Esophagus squamous epithelium (tissue), 5 donors: ENCODE measurements at regions not wholly inside any gene's neighbourhood (a gene's known extent, or its start where the extent isn't known, plus 50 kb on each side); places are given as distances from the start of the nearest gene placed in this dataset.

Experiments
- DNase-seq: peaks from one replicate; lab custom pipeline; 2025; lab: John Stamatoyannopoulos, UW
- H3K27ac ChIP-seq, 4 donors: fragments of 200-600 bp; sonication (generic); one replicate each; pipeline ENCODE4 v1.5.1; 2016 to 2019; ENCODE audit warnings: mild to moderate bottlenecking in 1 of 4
- H3K27me3 ChIP-seq, 4 donors: fragments of 200-600 bp; sonication (generic); 1 replicate in 3 of 4; 2 replicates in 1 of 4; pipeline versions ENCODE4 v1.5.1 to v1.6.0; 2017 to 2021; ENCODE audit warnings: antibody characterized with exemption in 1 of 4
- H3K36me3 ChIP-seq, 3 donors: fragments of 200-600 bp; sonication (generic); one replicate each; pipeline ENCODE4 v1.5.1; 2016 to 2019
- H3K4me1 ChIP-seq, 3 donors: fragments of 200-600 bp; sonication (generic); one replicate each; pipeline ENCODE4 v1.5.1; 2017 to 2019
- H3K4me3 ChIP-seq, 4 donors: fragments of 200-600 bp; sonication (generic); 1 replicate in 3 of 4; 2 replicates in 1 of 4; pipeline ENCODE4 v1.5.1; 2016 to 2019; ENCODE audit warnings: mild to moderate bottlenecking in 2 of 4, moderate library complexity in 1 of 4
- H3K9me3 ChIP-seq, 3 donors: fragments of 200-600 bp; sonication (generic); one replicate each; pipeline ENCODE4 v1.5.1; 2016 to 2019
- POLR2A ChIP-seq, 4 donors: fragments of 450-650 bp; IDR thresholded peaks; one replicate each; pipeline ENCODE4 v1.6.1; 2017; ENCODE audit warnings: antibody characterized with exemption in 4 of 4, mild to moderate bottlenecking in 4 of 4, moderate library complexity in 3 of 4
- WGBS, 2 donors: methylation state at CpG; one replicate each; pipeline ENCODE4 v1.1.5; 2018; 5-methylcytosine and 5-hydroxymethylcytosine counted together
- intact Hi-C: fragments of 100-400 bp; cut with DNase I; formaldehyde crosslinking; loops from one replicate; pipeline ENCODE4 v1.15.0; 2022
- TF ChIP-seq, protein P1 (sequence below), 6 experiments: fragments of 450-650 bp in 4 of 6; fragments of 200-600 bp in 2 of 6; sonication (generic) in 2 of 6; IDR thresholded peaks; one replicate each; pipeline ENCODE4 v1.5.1; 2016 to 2019; ENCODE audit warnings: antibody characterized with exemption in 6 of 6, mild to moderate bottlenecking in 4 of 6, moderate library complexity in 4 of 6
- donor health status: DM: yes; HTN: yes; CAD: no.

DNA sequence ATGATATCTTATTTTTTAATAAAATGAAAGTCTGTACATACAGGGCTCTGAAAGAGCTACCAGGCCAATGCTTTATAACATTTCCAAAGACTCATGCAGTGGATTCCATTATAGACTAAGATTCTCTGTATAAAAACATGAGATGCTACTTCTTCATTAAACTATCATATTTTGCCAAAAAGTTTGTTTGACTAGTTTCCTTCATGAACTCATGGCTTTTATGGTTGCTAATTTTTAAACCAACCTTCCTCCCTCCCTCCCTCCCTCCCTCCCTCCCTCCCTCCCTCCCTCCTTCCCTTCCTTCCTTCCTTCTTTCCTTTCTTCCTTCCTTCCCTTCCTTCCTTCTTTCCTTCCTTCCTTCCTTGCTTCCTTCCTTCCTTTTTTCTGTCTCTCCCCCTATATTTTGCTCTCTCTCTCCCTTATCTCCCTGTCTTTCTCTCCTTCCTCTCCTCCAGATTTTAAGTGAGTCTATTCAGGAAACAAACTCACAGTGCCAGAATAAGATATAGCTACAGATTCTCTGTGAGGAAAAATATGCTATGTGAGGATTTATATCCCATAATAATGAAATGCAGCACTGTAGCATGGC is 961.5 kb upstream of the ZEB2 start:
- Histone ChIP-seq H3K27me3 (no peaks in the 10 kb centered on the region), H3K27ac (no peak overlapping the region), H3K4me3 (no peak overlapping the region), H3K36me3 (no peaks in the 10 kb centered on the region), H3K9me3 (no peaks in the 10 kb centered on the region), H3K4me1 (no peaks in the 10 kb centered on the region)
- intact Hi-C loops = no loop called here
- TF ChIP-seq POLR2A (IDR thresholded peaks at IDR 0.05) = no peak
- TF ChIP-seq, protein P1, sequence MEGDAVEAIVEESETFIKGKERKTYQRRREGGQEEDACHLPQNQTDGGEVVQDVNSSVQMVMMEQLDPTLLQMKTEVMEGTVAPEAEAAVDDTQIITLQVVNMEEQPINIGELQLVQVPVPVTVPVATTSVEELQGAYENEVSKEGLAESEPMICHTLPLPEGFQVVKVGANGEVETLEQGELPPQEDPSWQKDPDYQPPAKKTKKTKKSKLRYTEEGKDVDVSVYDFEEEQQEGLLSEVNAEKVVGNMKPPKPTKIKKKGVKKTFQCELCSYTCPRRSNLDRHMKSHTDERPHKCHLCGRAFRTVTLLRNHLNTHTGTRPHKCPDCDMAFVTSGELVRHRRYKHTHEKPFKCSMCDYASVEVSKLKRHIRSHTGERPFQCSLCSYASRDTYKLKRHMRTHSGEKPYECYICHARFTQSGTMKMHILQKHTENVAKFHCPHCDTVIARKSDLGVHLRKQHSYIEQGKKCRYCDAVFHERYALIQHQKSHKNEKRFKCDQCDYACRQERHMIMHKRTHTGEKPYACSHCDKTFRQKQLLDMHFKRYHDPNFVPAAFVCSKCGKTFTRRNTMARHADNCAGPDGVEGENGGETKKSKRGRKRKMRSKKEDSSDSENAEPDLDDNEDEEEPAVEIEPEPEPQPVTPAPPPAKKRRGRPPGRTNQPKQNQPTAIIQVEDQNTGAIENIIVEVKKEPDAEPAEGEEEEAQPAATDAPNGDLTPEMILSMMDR (IDR thresholded peaks at IDR 0.05) = no peak
- DNase-seq = no peak

DNA sequence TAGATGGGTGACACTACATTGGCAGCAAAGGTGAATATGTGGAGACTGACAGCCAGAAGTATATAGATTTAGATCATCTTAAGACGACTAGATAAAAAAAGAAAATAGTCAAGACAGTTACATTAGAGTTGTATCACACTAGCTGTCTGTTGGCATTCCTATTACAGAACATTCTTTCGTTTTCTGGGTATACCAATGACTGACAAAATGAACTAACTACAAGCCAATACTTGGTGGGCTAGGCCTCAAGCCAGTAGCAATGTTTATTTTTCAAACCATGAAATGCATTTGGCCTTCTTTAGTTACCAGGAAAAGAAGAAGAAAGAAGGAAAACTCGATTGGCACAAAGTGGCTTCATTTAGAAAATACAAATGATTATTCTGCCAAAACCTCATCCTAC is 944.9 kb upstream of the ZEB2 start:
- Histone ChIP-seq H3K4me1 (no peaks in the 10 kb centered on the region), H3K9me3 (no peaks in the 10 kb centered on the region), H3K36me3 (no peaks in the 10 kb centered on the region), H3K27me3 (no peaks in the 10 kb centered on the region), H3K27ac (no peak overlapping the region), H3K4me3 (no peak overlapping the region)
- DNase-seq = no peak
- intact Hi-C loops = no loop called here
- TF ChIP-seq POLR2A (IDR thresholded peaks at IDR 0.05) = no peak
- TF ChIP-seq, protein P1 (IDR thresholded peaks at IDR 0.05) = no peak
- 25 to 42% methylated on average over 3 of the region's 3 CpGs for WGBS, 2 donors

- Histone ChIP-seq H3K9me3 (no peaks in the 10 kb centered on the region), H3K4me3 (no peak overlapping the region), H3K4me1 (no peaks in the 10 kb centered on the region), H3K27ac (no peak overlapping the region), H3K27me3 (no peaks in the 10 kb centered on the region), H3K36me3 (no peaks in the 10 kb centered on the region)
- DNase-seq = no peak
- intact Hi-C loops = no loop called here
- TF ChIP-seq POLR2A (IDR thresholded peaks at IDR 0.05) = no peak
- TF ChIP-seq, protein P1 (IDR thresholded peaks at IDR 0.05) = no peak
- WGBS, 2 donors = 33 to 72% methylated on average over 1 of the region's 1 CpG
These were observed 940.2 kb upstream of the ZEB2 start for GRCh38 chr2:145460112-145460511.

GRCh38 chr2:145431181-145431951 is 911.4 kb upstream of the ZEB2 start:
- TF ChIP-seq, protein P1 (IDR thresholded peaks at IDR 0.05) = no peak
- no peak for TF ChIP-seq POLR2A (IDR thresholded peaks at IDR 0.05)
- H3K27ac ChIP-seq = no peak overlapping the region
- 69 to 81% methylated on average over 9 of the region's 9 CpGs for WGBS, 2 donors
- no peaks in the 10 kb centered on the region for H3K4me1 ChIP-seq
- no peak overlapping the region for H3K4me3 ChIP-seq
- H3K9me3 ChIP-seq = no peaks in the 10 kb centered on the region
- intact Hi-C loops = no loop called here
- no peaks in the 10 kb centered on the region for H3K36me3 ChIP-seq
- no peaks in the 10 kb centered on the region for H3K27me3 ChIP-seq
- no peak for DNase-seq

- intact Hi-C loops = no loop called here
- H3K36me3 ChIP-seq = no peaks in the 10 kb centered on the region
- peaks cover 0 to 19% (median 0%) of the 10 kb centered on the region in 3 donors for H3K9me3 ChIP-seq
These were observed 903.9 kb upstream of the ZEB2 start for GRCh38 chr2:145423809-145424208.

More at GRCh38 chr2:145423809-145424208, 903.9 kb upstream of the ZEB2 start:
- no peak overlapping the region for H3K27ac ChIP-seq
- no peak for DNase-seq
- 88 to 95% methylated on average over 1 of the region's 1 CpG for WGBS, 2 donors
- TF ChIP-seq, protein P1 (IDR thresholded peaks at IDR 0.05) = no peak
- TF ChIP-seq POLR2A (IDR thresholded peaks at IDR 0.05) = no peak
- H3K4me3 ChIP-seq = no peak overlapping the region
- H3K27me3 ChIP-seq = peaks cover 0 to 8% (median 0%) of the 10 kb centered on the region in 4 donors
- H3K4me1 ChIP-seq = no peaks in the 10 kb centered on the region
